Stimulated activated CD4-positive, alpha-beta T cell treated with anti-CD3 and anti-CD28 coated beads, Interleukin-1b, Interleukin-23, amount 100 ng/mL, for 24 hours (primary cell): ENCODE measurements at regions not wholly inside any gene's neighbourhood (a gene's known extent, or its start where the extent isn't known, plus 50 kb on each side); places are given as distances from the start of the nearest gene placed in this dataset.

Source experiments
- DNase-seq, 4 experiments: peaks; one replicate each; pipeline ENCODE4 v3.0.0-alpha.2; 2020; ENCODE audit warnings: low read depth in 4 of 4, low spot score in 1 of 4

DNA sequence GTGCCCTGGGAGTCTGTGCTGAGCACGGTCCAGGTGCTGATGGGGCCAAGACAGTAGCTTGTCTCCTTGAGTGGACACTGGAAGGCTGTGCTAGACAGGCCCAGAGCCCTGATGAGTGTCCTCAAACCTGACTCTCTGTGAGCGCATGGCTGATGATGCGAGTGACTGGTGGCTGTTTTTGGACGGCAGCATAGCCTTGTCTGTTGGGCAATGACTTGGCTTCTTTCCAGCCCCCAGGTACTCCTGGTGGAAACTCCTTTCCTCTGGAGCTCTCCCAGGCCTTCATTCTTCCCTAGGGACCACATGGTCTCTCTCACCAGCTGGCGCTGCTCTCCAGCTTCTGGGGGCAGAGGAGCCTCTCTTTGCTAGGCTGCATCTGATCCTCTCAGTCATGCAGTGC lies 207.6 kb upstream of the SMIM21 start:
- DNase-seq = no peak

DNA sequence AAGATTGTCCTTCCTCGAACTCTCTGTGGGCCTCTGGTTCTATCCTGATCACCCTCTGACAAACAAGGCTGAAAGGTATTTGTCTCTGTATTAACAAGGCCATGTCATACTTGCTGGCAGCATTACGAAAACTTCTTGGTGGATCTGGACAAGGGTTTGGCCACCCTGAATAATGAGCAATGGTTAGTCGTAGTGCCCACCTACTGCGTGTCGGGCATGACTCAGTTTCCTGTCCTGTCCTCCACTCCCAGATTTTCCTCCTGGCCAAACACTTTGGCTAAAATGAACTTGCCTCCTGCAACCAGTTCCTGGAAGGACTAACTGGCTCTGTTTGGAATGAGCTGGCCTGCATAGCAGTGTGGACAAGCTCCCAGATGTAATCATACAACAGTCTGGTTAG lies 198.5 kb upstream of the SMIM21 start:
- DNase-seq = no peak

DNA sequence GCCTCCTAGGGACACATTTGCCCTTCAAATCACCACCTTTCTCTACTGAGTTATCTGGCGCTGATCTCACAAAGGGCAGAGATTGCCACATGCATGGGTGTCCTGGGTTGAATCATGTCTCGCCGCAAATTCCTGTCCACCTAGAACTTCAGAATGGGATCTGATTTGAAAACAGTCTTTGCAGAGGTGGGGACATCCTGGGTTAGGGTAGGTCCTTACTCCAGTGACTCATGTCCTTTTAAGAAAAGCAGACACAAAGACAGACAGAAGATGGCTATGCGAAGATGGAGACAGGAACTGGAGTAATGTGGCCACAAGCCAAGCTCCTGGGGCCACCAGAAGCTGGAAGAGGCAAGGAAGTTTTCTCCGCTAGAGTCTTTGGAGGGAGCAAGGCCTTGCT lies 197.4 kb upstream of the SMIM21 start:
- DNase-seq = no peak

DNA sequence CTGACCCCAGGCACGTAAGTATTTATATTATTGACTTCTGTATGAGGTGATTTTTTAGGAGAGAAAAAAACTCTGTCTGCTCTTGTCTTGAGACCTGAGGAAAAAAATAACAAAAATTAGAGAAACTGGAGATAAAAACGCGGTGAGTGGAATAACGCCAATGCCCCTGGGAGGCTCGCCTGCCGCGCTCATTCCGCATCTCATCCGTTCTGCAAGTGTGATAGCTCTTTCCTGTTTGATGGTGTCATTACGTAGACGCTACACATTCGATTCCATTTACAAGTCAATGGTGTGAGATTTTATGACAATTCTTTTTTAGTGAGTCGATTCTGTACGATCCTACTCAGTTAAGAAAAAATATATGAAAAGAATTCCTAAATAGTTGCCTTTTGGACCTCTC lies 194.3 kb upstream of the SMIM21 start:
- no peak for DNase-seq

DNA sequence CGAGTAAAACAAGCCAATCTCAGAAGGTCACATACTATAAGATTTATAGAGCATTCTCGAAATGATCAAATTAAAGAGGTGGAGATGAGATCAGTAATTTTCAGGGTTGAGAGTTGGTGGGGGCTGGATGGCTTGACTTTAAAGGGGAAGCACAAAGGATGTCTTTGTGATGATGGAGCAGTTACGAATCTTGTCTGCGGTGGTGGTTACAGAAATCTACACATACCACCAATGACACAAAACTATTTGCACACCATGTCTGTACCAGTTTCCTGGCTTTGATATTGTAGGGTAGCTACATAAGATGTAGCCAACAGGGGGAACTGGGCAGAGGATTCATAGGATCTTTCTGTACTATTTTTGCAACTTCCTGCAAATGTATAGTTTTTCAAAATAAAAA lies 190.6 kb upstream of the SMIM21 start:
- DNase-seq = no peak

DNA sequence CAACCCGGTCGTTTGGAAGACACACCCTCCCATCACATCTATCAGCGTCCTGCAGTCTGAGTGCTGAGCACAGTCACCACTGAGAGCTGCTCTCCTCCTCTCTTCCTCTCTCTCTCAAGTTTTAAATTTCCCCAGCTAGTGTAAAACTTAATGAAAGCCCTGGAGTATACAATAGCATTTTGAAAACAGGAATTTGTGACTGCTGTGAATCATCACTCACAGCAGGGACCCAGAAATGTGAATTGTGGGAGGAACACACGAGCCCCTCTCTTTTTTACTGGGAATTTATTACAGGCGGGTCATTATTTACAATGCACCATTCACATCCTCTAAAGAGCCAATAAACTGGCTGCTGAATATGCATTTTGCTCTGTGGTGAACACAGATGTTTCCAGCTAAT lies 185.0 kb upstream of the SMIM21 start:
- no peak for DNase-seq

DNA sequence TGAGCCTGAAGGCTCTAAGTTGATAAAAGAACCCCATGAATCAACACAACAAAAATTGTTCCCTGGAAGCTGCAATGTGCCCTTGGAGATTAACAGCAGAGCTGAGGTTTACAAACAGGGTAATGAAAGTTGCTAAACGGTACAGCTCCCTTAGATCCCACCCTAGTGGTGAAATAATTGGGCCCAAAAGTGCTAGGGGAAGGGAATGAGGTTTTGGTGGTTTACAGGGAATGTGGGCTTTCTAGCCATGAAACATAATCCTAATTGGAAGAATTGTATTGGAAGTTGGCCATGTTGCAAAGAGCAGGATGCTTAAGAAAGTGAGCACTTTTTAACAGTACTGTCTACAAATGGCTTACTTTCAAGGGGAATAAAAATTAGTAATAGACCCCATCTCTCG lies 180.2 kb upstream of the SMIM21 start:
- no peak for DNase-seq

DNA sequence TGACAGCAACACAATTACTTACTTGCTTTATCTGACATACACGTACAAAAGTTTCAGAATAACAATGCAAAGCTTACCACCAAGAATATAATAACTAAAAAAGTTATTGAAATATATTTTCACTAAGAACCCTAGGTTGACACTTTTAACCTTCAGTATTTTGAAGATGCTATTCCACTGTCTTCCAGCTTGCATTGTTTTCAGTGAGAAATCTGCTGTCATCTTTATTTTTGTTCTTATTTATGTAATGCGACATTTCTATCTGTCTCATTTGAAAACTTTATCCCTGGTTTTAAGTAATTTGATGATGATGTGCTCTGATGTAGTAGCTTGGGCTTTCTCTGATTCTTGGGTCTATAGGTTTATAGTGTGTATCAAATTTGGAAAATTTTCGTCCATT lies 165.0 kb upstream of the SMIM21 start:
- DNase-seq = no peak

DNA sequence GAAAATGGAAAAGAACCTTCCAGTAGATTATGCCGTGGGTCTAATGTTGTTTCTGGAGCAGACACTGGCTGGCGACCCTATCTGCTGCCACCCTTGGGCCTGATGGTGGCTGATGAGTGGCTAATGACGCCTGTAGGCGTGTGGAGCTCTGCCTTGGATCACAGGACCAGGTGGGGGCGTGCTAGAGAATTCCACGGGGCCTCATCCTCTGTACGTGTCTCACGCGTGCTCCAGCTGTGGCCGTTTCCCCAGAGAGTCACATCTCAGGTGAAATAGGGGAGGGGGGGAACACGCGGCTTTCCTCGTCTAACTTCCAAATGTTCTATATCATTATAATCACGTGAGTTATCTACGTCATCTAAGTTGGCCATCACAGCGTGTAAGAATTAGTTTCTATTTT lies 160.9 kb upstream of the SMIM21 start:
- DNase-seq = no peak

DNA sequence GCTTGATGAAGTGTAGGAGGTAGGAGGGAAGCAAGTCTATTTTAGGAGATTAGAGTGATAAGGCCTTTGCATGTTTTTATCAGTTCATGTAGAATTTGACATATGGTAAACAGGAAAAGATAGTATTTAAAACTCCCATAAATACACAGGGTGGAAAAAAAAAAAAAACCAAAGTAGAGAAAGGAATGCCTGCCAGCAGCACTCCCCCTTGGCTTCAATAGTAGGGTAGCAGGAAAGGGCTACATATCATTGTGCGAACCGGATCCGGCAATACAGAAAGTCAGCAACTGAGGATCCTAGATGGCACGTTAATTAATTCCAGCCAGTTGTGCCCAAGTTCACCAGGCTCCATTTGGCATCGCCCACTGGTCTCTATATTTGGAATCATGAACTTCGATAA lies 159.6 kb upstream of the SMIM21 start:
- DNase-seq = no peak

DNA sequence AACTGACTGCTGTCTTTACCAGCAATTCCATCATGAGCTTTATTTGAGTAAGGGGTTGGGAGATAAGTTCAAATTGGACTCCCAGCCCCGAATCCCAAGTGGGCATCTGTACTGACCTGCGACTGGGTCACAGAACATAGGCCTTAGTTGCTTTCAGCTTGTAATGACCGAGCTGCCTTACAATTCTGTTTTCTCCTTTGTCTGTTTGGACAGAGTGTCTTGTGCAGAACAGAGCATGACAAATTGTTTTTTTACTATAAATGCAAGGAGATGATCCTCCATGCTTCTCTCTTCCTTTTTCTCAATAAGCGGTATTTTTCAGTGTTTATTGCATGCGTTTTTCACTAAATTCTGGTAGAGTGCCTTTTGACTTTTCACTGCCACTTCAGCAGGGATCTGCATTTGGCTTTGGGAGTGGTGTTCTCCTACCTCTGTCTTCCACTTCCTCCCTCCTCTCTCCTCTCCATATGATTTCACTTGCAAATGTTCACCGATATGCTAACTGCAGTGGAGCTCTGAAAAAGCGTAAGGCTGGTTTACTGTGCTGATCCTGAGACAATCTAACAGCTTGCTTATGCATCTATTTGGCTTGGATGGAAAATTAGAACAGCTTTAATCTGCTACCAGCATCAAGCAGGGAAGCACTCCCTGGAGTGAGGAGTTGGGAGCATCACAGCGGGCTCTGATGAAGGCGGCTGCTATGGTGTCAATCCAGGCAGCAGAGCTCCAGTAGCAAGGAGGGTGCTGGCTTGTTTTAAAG lies 158.8 kb upstream of the SMIM21 start:
- DNase-seq = no peak

DNA sequence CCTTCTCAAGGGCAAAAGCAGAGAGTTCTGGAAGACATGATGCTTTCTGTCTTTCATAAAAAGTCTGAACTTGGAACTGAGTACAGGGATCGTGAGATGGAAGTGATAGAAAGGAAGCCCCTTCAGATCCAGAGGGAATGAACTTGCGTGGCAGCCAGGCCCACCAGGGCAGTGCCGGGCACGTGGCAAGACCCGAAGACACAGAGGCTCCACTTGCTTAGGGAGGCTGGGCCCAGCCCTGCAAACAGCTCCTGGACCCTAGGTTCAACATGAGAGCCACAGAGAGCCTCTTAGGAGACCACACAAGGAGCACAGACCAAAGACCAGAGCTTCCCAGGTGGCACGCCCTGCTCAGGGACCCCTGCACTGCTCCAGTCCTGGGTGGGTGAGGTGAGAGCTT lies 155.4 kb upstream of the SMIM21 start:
- no peak for DNase-seq

DNA sequence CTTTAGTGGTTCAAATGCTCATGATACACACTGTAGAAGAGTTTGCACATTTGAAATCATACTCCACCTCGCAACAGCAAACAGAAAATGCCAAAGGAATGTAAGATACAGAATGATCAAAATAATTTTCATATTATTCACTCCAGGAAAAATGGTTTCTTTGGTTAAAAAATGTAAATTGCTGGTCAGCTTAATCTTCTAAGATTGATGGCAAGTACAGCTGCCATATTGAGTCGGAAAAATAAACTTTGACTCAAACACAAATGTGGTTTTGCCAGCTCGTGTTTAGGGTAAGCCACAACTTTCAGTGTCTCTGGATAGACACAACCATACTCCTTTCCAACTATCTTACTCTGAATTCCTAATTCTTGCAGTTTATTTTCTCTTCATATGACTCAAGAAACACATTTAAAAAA lies 154.9 kb upstream of the SMIM21 start:
- no peak for DNase-seq

DNA sequence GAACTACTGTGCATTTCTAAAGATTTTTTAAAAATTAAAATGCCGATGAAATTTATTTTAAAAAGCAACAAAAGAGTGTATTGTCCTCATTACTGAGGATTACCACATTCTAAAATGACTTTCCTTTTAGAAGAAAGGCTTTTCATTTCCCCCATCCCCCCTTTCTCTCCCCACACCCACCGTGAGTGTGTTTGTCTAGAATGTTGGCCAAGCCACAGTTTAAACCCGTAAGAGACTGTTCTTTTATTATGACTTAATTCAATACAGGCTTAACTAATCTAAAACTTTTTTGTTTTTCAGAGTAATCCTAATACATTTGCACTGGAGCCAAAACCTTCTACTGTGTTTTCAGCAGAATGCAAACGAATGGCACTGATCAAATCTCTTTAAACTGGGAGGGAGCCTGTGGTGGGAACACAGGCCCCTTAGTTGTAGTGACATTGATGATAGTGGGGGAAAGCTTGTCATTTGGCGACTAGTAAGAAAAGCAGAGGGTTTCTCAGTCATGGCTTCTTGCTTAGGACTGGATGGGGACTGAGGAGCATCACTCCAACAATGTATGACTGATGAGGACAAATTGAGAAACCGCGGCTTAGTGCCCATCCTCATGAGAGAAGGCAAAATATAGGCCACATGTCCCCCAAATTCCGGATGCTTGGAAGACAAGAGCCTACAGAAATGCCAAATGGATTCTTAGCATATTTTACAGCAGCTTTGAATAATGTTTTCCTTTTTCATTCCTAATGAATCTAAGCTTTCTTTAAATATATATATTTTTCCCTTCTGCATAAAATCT lies 154.0 kb upstream of the SMIM21 start:
- DNase-seq = no peak

DNA sequence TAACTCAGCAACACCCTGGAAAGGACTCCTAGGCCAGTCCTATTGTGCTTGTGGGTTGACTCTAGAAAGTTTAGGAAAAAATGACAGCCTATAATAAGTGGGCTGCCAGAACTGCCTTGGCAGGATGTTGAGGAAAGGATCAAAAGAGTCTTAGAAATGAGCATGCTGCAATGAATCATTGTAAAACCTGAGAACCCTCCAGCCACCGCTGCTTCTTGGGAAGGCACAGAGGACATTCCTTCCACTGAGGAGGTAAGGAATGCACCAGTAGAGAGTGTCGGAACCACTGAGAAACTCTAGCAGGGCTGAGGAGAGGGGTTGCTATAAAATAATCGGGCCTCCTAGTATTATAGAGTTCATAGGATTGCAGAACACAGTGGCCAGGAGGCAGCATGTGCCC lies 146.7 kb upstream of the SMIM21 start:
- DNase-seq = no peak

DNA sequence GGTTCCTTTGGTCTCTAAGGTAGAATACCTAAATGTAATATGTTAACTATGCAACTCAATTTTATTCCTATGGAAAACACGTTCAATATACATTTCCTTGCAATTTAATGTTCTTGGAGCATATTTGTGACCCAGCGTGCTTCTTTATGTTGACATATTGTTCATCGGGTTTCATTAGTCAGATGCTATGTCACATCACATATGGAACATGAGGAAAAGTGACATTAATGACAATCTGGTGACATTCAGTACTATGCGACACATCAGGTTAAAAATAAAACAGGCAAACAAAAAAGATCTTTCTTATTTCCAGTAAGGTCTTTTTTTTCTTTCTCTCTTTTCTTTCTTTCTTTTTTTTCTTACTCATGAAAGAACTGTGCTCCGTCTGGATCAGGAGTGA lies 135.6 kb upstream of the SMIM21 start:
- DNase-seq = no peak

DNA sequence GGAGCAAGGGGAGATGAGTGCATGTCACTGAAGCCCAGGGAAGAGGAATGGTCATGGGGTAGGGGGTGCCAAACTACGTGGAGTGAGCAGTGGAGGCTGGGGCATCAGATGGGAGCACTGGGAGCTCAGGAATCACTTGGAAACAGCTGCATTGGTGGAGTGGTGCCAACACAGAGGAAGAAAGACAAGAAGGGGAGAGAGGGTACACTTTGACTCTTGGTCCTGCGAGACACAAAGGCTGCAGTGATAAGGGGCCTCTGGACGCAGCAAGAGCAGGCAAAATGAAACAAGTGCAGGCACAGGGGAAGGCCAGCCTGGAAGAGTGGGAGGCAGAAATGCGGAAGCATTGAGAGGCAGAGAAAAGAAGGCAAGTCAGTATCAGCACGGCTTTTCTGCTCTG lies 134.7 kb upstream of the SMIM21 start:
- DNase-seq = no peak

DNA sequence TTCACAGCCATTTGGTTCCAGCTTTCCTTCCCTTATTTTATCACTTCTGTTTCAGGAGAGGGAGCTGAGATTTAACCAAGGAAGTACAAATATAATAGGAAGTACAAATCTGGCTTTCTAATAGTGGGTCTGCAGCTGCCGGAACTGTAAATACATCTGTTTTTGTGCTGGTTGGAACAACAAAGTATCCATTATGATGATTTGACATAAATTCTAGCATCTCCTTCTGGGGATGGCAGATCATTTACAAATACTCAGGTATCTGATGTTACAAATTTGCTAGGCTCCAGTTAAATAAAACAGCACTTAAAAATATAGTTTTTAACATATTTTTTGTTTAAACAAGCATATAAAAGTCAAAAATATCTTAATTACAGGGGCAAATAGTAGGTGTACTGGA lies 131.3 kb upstream of the SMIM21 start:
- DNase-seq = no peak

DNA sequence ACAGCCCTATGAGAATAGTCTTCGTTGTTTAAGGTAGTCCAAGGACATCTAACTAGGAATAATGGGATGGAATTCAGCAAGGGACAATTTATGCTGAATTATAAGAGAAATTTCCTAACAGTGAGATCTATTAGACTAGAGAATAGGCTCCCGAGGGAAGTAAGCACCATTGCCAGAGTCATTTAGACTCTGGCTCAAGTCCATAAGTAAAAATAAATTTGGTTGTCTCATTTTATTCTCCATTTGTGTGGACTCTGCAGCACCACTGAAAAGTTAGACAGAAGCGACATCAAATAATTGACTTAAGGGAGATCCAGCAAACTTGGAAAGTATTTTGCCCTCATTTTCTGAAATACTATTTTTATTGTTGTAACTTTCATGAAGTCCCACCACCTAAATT lies 129.3 kb upstream of the SMIM21 start:
- DNase-seq = no peak

DNA sequence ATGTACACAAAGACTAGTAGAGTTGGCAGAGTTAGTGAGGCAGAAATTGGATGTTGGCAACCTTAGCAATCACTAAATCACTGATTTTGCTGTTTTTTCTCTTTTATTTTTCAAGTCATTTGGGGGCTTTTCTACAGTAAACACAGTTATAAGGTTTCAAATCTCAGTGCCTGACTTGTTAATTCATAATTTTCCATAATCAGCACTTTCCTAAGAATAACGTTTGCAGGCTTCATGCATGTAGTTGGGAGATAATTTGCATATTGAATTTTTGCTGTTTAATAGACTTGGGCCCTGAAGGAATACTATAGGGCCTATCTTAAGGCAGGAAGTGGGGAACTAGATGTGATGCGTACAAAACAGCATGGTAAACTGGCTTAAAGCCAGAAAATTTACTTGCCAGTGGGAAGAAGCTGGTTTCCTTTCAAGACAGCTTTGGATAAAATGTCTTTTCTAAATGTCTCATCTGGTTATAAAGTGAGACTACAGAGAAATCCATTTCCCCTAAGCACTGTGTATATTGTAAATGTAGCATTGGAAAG lies 127.2 kb upstream of the SMIM21 start:
- DNase-seq = no peak

DNA sequence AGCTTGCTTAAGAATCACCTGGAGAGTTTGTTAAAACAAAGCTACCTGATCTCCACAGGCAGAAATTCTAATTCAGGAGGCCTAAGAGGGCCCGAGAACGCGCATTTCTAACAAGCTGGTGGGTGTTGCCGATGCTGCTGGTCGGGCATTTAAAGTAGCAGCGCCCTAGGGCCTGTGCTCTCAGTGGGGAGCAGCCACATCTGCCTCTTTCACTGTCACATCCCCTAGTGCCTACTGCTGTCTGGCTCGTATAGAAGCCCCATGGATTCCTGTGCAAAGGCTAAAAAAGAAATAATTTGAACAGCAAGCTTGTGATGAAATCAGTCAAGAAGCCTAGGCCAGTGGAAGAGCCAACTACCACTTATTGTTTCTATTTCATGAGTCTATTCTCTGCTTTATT lies 126.7 kb upstream of the SMIM21 start:
- DNase-seq = no peak

DNA sequence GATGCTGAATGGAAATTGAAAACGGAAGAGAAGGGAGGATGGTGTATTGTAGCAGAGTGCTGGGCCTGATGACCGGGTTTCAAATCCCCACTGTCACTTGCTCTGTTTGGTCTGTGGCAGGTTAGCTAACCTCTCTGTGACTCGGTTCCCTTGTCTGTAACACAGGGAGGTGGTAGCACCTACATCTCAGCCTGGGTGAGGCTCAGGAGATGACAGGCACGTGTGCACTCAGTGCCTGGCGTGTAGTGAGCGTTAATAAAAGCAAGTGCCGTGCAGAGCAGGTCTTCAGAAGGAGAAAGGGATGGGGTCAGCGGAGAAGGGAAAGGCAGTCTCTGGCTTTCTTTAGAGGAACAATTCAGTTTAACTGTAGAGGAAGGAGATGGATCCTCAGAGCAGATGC lies 125.5 kb upstream of the SMIM21 start:
- DNase-seq = no peak

DNA sequence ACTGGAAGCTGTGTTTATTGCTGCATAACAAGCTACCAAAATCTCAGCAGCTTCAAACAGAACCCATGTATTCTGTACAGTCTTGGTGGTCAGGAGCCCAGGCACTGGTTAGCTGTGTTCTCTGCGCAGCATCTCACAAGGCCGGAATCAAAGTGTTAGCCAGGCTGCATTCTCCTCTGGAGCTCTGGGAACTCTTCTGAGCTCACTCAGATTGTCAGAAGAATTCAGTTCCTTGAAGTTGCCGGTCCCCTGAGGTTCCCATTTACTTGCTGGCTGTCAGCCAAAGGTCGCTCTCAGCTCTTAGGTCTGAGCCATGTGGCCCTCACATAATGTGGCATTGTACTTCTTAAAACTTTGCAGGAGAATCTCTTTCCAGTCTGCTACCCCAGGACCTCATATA lies 123.6 kb upstream of the SMIM21 start:
- no peak for DNase-seq
